ENCODE measurements at regions not wholly inside any gene's neighbourhood (a gene's known extent, or its start where the extent isn't known, plus 50 kb on each side); places are given as distances from the start of the nearest gene placed in this dataset.

GRCh38 chr11:109851780-109852390 lies 241.3 kb upstream of the ZC3H12C start:
- no CpG with 5 or more reads among the region's 1 CpG for WGBS (ENCODE audit: insufficient coverage)
- Mint-ChIP-seq H3K27ac (no peak overlapping the region), H3K36me3 (no peaks in the 10 kb centered on the region), H3K27me3 (peaks cover 3 to 4% of the 10 kb centered on the region in 2 donors), H3K4me3 (no peak overlapping the region), H3K9me3 (no peaks in the 10 kb centered on the region), H3K4me1 (no peaks in the 10 kb centered on the region)
- ChIA-PET POLR2A (no interaction called here), CTCF (no interaction called here)
- Histone ChIP-seq H3K36me3 (ENCODE audit: control insufficient read depth in 2 of 2, extremely low read depth in 1 of 2, insufficient read depth in 1 of 2, low read length in 1 of 2) (no peaks in the 10 kb centered on the region), H3K27ac (ENCODE audit: low read length) (no peak overlapping the region), H3K4me1 (ENCODE audit: control insufficient read depth in 1 of 2, extremely low read depth in 1 of 2, insufficient read depth in 2 of 2, low read length in 2 of 2) (no peaks in the 10 kb centered on the region), H3K9me3 (no peaks in the 10 kb centered on the region), H3K4me3 (ENCODE audit: control insufficient read depth in 1 of 2, extremely low read depth in 1 of 2, low read length in 1 of 2) (no peak overlapping the region), H3K27me3 (replicated peaks in 1 of 2; ENCODE audit: control insufficient read depth in 2 of 2, extremely low read depth in 1 of 2, insufficient read depth in 2 of 2, low read length in 1 of 2) (no peaks in the 10 kb centered on the region)
- no peak for ATAC-seq (replicated peaks in 1 of 4)
- no peak for DNase-seq

DNA sequence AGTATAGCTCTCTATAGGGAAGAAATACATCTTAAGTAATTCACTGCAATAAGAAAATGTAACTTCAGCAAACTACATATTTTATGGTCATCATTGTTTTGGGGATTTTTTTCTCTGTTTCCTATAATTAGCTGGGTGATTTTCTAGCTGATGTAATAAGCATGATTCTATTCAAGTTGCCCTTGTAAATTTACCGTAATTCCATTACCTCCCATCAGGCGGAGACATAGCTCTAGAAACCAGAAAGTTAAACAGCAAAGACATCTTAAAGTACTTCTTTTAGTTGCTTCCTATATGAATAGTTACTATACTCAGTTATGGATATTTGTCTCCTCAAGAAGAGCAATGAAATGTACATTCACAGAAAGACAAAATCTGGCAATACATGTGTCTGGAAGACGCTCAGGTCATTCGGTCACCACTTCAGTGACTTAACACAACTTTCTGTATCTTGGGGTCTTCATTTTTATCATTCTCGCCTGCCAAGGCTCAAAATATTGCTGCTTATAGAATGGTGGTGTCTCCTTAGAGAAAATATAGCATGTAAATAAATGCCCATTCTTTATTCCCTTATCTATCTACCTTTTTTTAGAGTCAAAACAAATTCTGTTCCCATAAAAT lies 239.9 kb upstream of the ZC3H12C start:
- Histone ChIP-seq H3K27ac (ENCODE audit: low read length) (no peak overlapping the region), H3K4me3 (ENCODE audit: control insufficient read depth in 1 of 2, extremely low read depth in 1 of 2, low read length in 1 of 2) (no peak overlapping the region), H3K4me1 (ENCODE audit: control insufficient read depth in 1 of 2, extremely low read depth in 1 of 2, insufficient read depth in 2 of 2, low read length in 2 of 2) (no peaks in the 10 kb centered on the region), H3K36me3 (ENCODE audit: control insufficient read depth in 2 of 2, extremely low read depth in 1 of 2, insufficient read depth in 1 of 2, low read length in 1 of 2) (no peaks in the 10 kb centered on the region), H3K9me3 (no peaks in the 10 kb centered on the region), H3K27me3 (replicated peaks in 1 of 2; ENCODE audit: control insufficient read depth in 2 of 2, extremely low read depth in 1 of 2, insufficient read depth in 2 of 2, low read length in 1 of 2) (no peaks in the 10 kb centered on the region)
- no peak overlapping the region for H3K4me3 Mint-ChIP-seq
- no peaks in the 10 kb centered on the region for H3K36me3 Mint-ChIP-seq
- DNase-seq (no peak), ATAC-seq (replicated peaks in 1 of 4) (no peak)
- H3K9me3 Mint-ChIP-seq = no peaks in the 10 kb centered on the region
- H3K27ac Mint-ChIP-seq = no peak overlapping the region
- H3K4me1 Mint-ChIP-seq = no peaks in the 10 kb centered on the region
- ChIA-PET POLR2A (no interaction called here), CTCF (no interaction called here)
- WGBS (ENCODE audit: insufficient coverage) = no CpG with 5 or more reads among the region's 5 CpGs
- peaks cover 3 to 4% of the 10 kb centered on the region in 2 donors for H3K27me3 Mint-ChIP-seq

GRCh38 chr11:109854731-109855130 lies 238.5 kb upstream of the ZC3H12C start:
- Mint-ChIP-seq H3K27ac (no peak overlapping the region), H3K27me3 (peaks cover 0 to 4% of the 10 kb centered on the region in 2 donors), H3K9me3 (no peaks in the 10 kb centered on the region), H3K4me3 (no peak overlapping the region), H3K36me3 (no peaks in the 10 kb centered on the region), H3K4me1 (no peaks in the 10 kb centered on the region)
- no peaks in the 10 kb centered on the region for H3K9me3 ChIP-seq
- DNase-seq = no peak
- no peak for ATAC-seq (replicated peaks in 1 of 4)
- no peak overlapping the region for H3K27ac ChIP-seq (ENCODE audit: low read length)
- no peaks in the 10 kb centered on the region for H3K36me3 ChIP-seq (ENCODE audit: control insufficient read depth in 2 of 2, extremely low read depth in 1 of 2, insufficient read depth in 1 of 2, low read length in 1 of 2)
- H3K4me1 ChIP-seq (ENCODE audit: control insufficient read depth in 1 of 2, extremely low read depth in 1 of 2, insufficient read depth in 2 of 2, low read length in 2 of 2) = no peaks in the 10 kb centered on the region
- no peaks in the 10 kb centered on the region for H3K27me3 ChIP-seq (replicated peaks in 1 of 2; ENCODE audit: control insufficient read depth in 2 of 2, extremely low read depth in 1 of 2, insufficient read depth in 2 of 2, low read length in 1 of 2)
- ChIA-PET POLR2A (no interaction called here), CTCF (no interaction called here)
- no peak overlapping the region for H3K4me3 ChIP-seq (ENCODE audit: control insufficient read depth in 1 of 2, extremely low read depth in 1 of 2, low read length in 1 of 2)

GRCh38 chr11:109856928-109857327 lies 236.3 kb upstream of the ZC3H12C start:
- DNase-seq (no peak), ATAC-seq (replicated peaks in 1 of 4) (no peak)
- H3K4me3 ChIP-seq (ENCODE audit: control insufficient read depth in 1 of 2, extremely low read depth in 1 of 2, low read length in 1 of 2) = no peak overlapping the region
- no peaks in the 10 kb centered on the region for H3K36me3 ChIP-seq (ENCODE audit: control insufficient read depth in 2 of 2, extremely low read depth in 1 of 2, insufficient read depth in 1 of 2, low read length in 1 of 2)
- no peaks in the 10 kb centered on the region for H3K4me1 ChIP-seq (ENCODE audit: control insufficient read depth in 1 of 2, extremely low read depth in 1 of 2, insufficient read depth in 2 of 2, low read length in 2 of 2)
- CTCF ChIA-PET = no interaction called here
- Mint-ChIP-seq H3K27ac (no peak overlapping the region), H3K9me3 (no peaks in the 10 kb centered on the region), H3K4me3 (no peak overlapping the region), H3K36me3 (no peaks in the 10 kb centered on the region), H3K27me3 (no peaks in the 10 kb centered on the region), H3K4me1 (no peaks in the 10 kb centered on the region)
- H3K27me3 ChIP-seq (replicated peaks in 1 of 2; ENCODE audit: control insufficient read depth in 2 of 2, extremely low read depth in 1 of 2, insufficient read depth in 2 of 2, low read length in 1 of 2) = no peaks in the 10 kb centered on the region
- H3K27ac ChIP-seq (ENCODE audit: low read length) = no peak overlapping the region
- POLR2A ChIA-PET = no interaction called here
- H3K9me3 ChIP-seq = no peaks in the 10 kb centered on the region
- WGBS (ENCODE audit: insufficient coverage) = no CpG with 5 or more reads among the region's 2 CpGs

GRCh38 chr11:109857637-109858036 lies 235.6 kb upstream of the ZC3H12C start:
- CTCF ChIA-PET = no interaction called here

DNA sequence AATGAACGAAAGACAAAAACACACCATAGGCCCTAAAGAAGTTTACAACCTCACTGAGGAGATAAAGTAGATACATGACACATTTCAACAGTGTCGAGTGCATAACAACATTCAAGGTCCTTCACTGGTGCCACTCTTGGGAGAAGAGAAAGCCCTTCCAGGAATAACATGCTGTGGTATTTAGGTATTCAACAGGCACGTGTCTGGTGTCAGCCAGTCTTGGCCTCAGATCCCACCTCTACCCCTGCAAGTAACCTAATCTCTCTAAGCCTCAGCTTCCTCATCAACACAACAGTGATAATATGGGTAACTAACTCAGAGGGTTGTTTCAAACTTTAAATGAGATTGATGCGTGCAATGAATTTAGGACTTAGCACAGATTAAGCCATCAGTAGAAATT lies 235.0 kb upstream of the ZC3H12C start:
- H3K4me1 Mint-ChIP-seq = no peaks in the 10 kb centered on the region
- H3K27me3 ChIP-seq (replicated peaks in 1 of 2; ENCODE audit: control insufficient read depth in 2 of 2, extremely low read depth in 1 of 2, insufficient read depth in 2 of 2, low read length in 1 of 2) = no peaks in the 10 kb centered on the region
- no CpG with 5 or more reads among the region's 4 CpGs for WGBS (ENCODE audit: insufficient coverage)
- no peaks in the 10 kb centered on the region for H3K27me3 Mint-ChIP-seq
- DNase-seq = no peak
- no peaks in the 10 kb centered on the region for H3K9me3 Mint-ChIP-seq
- no peak overlapping the region for H3K27ac Mint-ChIP-seq
- H3K36me3 Mint-ChIP-seq = no peaks in the 10 kb centered on the region
- no peaks in the 10 kb centered on the region for H3K4me1 ChIP-seq (ENCODE audit: control insufficient read depth in 1 of 2, extremely low read depth in 1 of 2, insufficient read depth in 2 of 2, low read length in 2 of 2)
- no peak for ATAC-seq (replicated peaks in 1 of 4)
- H3K27ac ChIP-seq (ENCODE audit: low read length) = no peak overlapping the region
- no peaks in the 10 kb centered on the region for H3K36me3 ChIP-seq (ENCODE audit: control insufficient read depth in 2 of 2, extremely low read depth in 1 of 2, insufficient read depth in 1 of 2, low read length in 1 of 2)
- H3K9me3 ChIP-seq = no peaks in the 10 kb centered on the region
- POLR2A ChIA-PET = no interaction called here
- H3K4me3 ChIP-seq (ENCODE audit: control insufficient read depth in 1 of 2, extremely low read depth in 1 of 2, low read length in 1 of 2) = no peak overlapping the region
- CTCF ChIA-PET = no interaction called here
- no peak overlapping the region for H3K4me3 Mint-ChIP-seq

More at GRCh38 chr11:109857637-109858036, 235.6 kb upstream of the ZC3H12C start:
- Mint-ChIP-seq H3K9me3 (no peaks in the 10 kb centered on the region), H3K4me1 (no peaks in the 10 kb centered on the region), H3K27me3 (no peaks in the 10 kb centered on the region), H3K4me3 (no peak overlapping the region), H3K27ac (no peak overlapping the region), H3K36me3 (no peaks in the 10 kb centered on the region)
- Histone ChIP-seq H3K36me3 (ENCODE audit: control insufficient read depth in 2 of 2, extremely low read depth in 1 of 2, insufficient read depth in 1 of 2, low read length in 1 of 2) (no peaks in the 10 kb centered on the region), H3K27ac (ENCODE audit: low read length) (no peak overlapping the region), H3K27me3 (replicated peaks in 1 of 2; ENCODE audit: control insufficient read depth in 2 of 2, extremely low read depth in 1 of 2, insufficient read depth in 2 of 2, low read length in 1 of 2) (no peaks in the 10 kb centered on the region), H3K4me1 (ENCODE audit: control insufficient read depth in 1 of 2, extremely low read depth in 1 of 2, insufficient read depth in 2 of 2, low read length in 2 of 2) (no peaks in the 10 kb centered on the region), H3K4me3 (ENCODE audit: control insufficient read depth in 1 of 2, extremely low read depth in 1 of 2, low read length in 1 of 2) (no peak overlapping the region), H3K9me3 (no peaks in the 10 kb centered on the region)
- POLR2A ChIA-PET = no interaction called here
- ATAC-seq (replicated peaks in 1 of 4) (no peak), DNase-seq (no peak)

All from T-cell (primary cell).